ENCODE measurements at regions not wholly inside any gene's neighbourhood (a gene's known extent, or its start where the extent isn't known, plus 50 kb on each side); places are given as distances from the start of the nearest gene placed in this dataset.

DNA sequence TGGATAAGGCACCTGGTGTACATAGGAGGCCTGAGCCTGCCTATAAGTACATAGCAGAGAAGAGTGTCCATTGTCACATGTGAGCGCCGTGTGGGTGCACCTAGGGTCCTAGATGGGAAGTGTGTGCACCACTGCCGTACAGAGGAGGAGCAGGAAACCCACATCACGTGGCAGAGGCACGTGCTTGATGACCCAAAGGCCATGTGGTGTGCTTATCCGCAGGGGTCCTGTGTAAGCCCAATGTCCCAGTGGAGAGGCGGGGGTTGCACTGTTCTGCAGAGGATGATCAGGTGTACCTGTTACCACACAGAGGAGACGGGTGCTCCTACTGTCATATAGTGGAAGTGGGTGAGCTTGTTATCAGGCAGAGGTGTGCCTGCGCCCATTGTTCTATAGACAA, 354.1 kb upstream of the IRX2 start:
- Histone ChIP-seq H3K4me2 (no peak overlapping the region), H3K79me2 (ENCODE audit: insufficient read depth, low read depth) (no peaks in the 10 kb centered on the region), H3K9ac (no peak overlapping the region), H2AFZ (ENCODE audit: low read depth) (no peak overlapping the region), H3K27ac (no peak overlapping the region), H3K36me3 (ENCODE audit: insufficient read depth) (no peaks in the 10 kb centered on the region), H4K20me1 (ENCODE audit: insufficient read depth) (no peaks in the 10 kb centered on the region), H3K4me3 (IDR thresholded peaks at IDR 0.05; ENCODE audit: insufficient read depth, low read depth, low read length) (no peak overlapping the region), H3K4me1 (ENCODE audit: low read depth, poor library complexity, severe bottlenecking) (no peaks in the 10 kb centered on the region), H3K27me3 (ENCODE audit: insufficient read depth, low read depth) (no peaks in the 10 kb centered on the region)
- TF ChIP-seq, protein P1, sequence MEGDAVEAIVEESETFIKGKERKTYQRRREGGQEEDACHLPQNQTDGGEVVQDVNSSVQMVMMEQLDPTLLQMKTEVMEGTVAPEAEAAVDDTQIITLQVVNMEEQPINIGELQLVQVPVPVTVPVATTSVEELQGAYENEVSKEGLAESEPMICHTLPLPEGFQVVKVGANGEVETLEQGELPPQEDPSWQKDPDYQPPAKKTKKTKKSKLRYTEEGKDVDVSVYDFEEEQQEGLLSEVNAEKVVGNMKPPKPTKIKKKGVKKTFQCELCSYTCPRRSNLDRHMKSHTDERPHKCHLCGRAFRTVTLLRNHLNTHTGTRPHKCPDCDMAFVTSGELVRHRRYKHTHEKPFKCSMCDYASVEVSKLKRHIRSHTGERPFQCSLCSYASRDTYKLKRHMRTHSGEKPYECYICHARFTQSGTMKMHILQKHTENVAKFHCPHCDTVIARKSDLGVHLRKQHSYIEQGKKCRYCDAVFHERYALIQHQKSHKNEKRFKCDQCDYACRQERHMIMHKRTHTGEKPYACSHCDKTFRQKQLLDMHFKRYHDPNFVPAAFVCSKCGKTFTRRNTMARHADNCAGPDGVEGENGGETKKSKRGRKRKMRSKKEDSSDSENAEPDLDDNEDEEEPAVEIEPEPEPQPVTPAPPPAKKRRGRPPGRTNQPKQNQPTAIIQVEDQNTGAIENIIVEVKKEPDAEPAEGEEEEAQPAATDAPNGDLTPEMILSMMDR (conservative IDR thresholded peaks at IDR 0.05; ENCODE audit: low read depth, low read length), result no peak

DNA sequence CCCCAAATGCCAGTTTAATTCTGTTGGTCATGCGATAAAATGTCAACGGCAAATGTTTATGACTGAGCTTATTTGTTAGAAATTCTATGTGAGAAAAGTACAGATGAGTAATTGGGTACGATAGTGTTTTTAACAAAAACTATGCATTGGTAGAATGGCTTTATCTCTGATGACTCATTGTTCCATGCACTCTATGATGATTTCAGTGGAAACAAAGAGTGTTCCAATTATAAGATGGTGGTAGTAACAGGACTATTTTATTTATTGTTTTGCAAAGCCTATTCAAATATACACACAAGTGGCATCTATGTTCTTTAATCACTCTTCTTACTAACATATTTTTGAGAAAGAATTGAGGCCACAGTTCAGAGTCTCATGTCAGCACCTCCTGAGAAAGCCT, 353.7 kb upstream of the IRX2 start:
- no peak overlapping the region for H3K4me2 ChIP-seq
- no peaks in the 10 kb centered on the region for H4K20me1 ChIP-seq (ENCODE audit: insufficient read depth)
- H3K79me2 ChIP-seq (ENCODE audit: insufficient read depth, low read depth), result no peaks in the 10 kb centered on the region
- H3K9ac ChIP-seq, result no peak overlapping the region
- no peaks in the 10 kb centered on the region for H3K27me3 ChIP-seq (ENCODE audit: insufficient read depth, low read depth)
- H3K4me3 ChIP-seq (IDR thresholded peaks at IDR 0.05; ENCODE audit: insufficient read depth, low read depth, low read length), result no peak overlapping the region
- H3K27ac ChIP-seq, result no peak overlapping the region
- no peaks in the 10 kb centered on the region for H3K4me1 ChIP-seq (ENCODE audit: low read depth, poor library complexity, severe bottlenecking)
- H3K36me3 ChIP-seq (ENCODE audit: insufficient read depth), result no peaks in the 10 kb centered on the region
- H2AFZ ChIP-seq (ENCODE audit: low read depth), result no peak overlapping the region
- TF ChIP-seq, protein P1 (conservative IDR thresholded peaks at IDR 0.05; ENCODE audit: low read depth, low read length), result no peak

DNA sequence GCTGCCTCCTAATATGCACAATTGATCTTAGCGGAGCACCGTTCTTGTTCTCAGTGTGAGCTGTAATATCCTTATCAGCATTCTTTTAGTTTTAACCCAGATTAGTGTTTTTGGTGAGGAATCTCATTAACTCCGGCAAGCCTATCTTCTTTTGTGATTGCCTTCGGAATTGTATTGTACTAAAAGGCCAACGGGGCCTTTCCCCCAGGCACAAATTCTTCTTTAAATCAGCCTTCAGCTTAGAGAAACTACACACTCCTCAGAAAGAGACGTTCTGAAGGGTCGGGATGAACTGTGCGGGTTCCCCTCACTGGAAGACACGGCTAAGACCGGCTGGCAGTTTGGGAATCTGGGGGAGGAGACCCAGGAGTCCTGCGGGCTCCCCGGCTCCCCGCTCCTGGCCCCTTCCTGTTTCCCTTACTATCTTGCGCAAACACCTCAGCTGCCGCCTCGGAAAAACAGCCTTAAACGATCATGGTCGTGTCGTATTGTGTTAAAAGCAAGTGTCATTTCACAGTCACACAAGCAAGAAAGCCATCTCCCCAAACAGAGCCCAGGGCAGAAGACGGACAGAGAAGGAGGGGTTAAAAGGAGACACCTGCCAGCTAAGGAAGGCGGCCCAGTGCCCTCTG, 353.1 kb upstream of the IRX2 start:
- no peak overlapping the region for H3K4me2 ChIP-seq
- H3K4me3 ChIP-seq (IDR thresholded peaks at IDR 0.05; ENCODE audit: insufficient read depth, low read depth, low read length), result no peak overlapping the region
- no peak overlapping the region for H2AFZ ChIP-seq (ENCODE audit: low read depth)
- no peaks in the 10 kb centered on the region for H3K4me1 ChIP-seq (ENCODE audit: low read depth, poor library complexity, severe bottlenecking)
- H3K27me3 ChIP-seq (ENCODE audit: insufficient read depth, low read depth), result no peaks in the 10 kb centered on the region
- no peaks in the 10 kb centered on the region for H3K79me2 ChIP-seq (ENCODE audit: insufficient read depth, low read depth)
- no peak overlapping the region for H3K27ac ChIP-seq
- no peaks in the 10 kb centered on the region for H3K36me3 ChIP-seq (ENCODE audit: insufficient read depth)
- no peak overlapping the region for H3K9ac ChIP-seq
- TF ChIP-seq, protein P1 (conservative IDR thresholded peaks at IDR 0.05; ENCODE audit: low read depth, low read length), result no peak
- H4K20me1 ChIP-seq (ENCODE audit: insufficient read depth), result no peaks in the 10 kb centered on the region

DNA sequence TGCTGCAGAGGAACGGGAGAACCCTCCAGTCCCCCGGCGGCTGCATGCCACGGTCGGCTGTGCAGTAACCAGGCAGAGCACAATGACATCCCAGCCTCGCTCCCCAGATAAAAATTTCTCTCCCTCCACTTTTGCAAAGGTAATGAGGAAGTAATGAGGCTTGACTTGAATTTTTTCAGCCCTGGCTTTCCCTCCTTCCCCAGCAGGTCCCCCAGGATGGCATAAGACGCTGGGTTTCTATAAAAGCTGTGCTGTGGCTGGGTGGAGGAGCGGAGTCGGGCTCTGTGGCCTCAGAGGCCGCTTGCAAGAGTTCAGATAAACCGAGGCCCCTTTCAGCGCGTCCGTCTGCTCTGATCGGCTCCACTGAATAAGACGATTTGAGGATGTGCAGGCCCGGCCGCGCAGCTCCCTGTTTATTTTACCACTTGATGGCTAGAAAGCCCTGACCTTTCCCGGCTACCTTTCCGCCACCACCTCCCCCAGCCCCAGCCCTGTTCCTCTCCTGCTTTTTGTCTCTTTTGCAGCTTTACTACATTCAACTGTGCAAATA, 351.9 kb upstream of the IRX2 start:
- Histone ChIP-seq H3K36me3 (ENCODE audit: insufficient read depth) (no peaks in the 10 kb centered on the region), H3K9ac (no peak overlapping the region), H3K4me3 (IDR thresholded peaks at IDR 0.05; ENCODE audit: insufficient read depth, low read depth, low read length) (no peak overlapping the region), H3K4me2 (no peak overlapping the region), H3K4me1 (ENCODE audit: low read depth, poor library complexity, severe bottlenecking) (no peaks in the 10 kb centered on the region), H3K27ac (no peak overlapping the region), H4K20me1 (ENCODE audit: insufficient read depth) (no peaks in the 10 kb centered on the region), H2AFZ (ENCODE audit: low read depth) (no peak overlapping the region), H3K79me2 (ENCODE audit: insufficient read depth, low read depth) (no peaks in the 10 kb centered on the region), H3K27me3 (ENCODE audit: insufficient read depth, low read depth) (no peaks in the 10 kb centered on the region)
- TF ChIP-seq, protein P1 (conservative IDR thresholded peaks at IDR 0.05; ENCODE audit: low read depth, low read length), result no peak

Measured in KMS-11 (cell line).